GM21367 (cell line): ENCODE measurements at regions not wholly inside any gene's neighbourhood (a gene's known extent, or its start where the extent isn't known, plus 50 kb on each side); places are given as distances from the start of the nearest gene placed in this dataset.

ENCODE experiments used
- ATAC-seq: cut with Tn5 transposase; IDR thresholded peaks from one replicate; pipeline ENCODE4 v1.9.1; 2021; ENCODE audit not compliant: unreplicated experiment

DNA sequence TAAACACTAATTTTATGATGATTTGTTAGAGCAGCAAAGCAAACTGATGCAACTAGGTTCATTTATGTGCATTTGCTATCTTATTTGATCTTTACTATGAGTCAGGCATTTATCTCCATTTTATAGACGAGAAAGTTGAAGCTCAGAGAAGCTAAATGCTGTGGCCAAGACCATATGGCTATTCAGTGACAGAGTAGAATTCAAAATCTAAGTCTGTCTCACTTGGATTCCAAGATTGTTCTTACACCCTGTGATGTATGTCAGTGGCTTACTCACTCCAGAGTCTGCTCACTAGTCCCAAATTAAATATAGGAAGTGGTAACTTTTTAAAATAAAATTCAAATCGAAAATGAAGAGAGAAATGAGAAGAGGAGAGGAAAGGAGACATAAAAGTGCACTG, 114.0 kb upstream of the DDX18 start:
- ATAC-seq: no peak

DNA sequence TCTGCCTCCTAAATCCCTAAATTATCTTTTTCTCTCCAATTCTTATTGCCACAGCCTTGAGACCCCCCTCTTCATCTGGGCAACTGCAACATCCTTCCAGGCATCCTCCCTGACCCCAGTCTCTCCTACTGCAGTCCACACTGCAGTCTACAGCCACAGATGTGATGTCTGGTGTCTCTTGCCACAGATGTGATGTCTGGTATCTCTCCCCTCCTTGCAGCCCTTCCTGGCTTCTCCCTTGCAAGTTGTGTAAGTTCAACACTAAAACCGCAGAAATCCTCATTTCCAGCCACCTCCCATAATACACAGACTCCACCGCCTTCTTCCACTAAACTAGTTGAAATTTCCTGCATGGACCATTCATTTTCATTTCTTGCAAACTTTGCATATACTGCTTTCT, 113.1 kb upstream of the DDX18 start:
- ATAC-seq: no peak

DNA sequence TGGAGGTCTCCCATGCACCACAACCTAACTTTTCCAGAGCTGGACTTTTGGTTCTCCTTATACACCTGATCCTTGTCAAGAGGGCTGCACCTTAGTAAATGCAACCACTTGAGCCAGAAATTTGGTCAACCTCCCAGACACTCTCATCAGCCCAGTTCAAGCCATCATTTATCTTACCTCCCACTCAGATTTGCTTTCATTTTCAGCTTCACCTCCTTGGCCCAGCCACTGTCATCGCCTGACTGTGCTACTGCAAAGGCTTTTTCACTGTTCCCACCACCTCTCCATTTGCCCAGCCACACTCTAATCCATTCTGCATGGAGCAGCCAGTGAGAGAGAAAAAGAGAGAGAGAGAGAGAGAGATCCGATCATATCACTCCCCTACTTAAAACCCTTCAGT, 112.4 kb upstream of the DDX18 start:
- ATAC-seq: no peak

DNA sequence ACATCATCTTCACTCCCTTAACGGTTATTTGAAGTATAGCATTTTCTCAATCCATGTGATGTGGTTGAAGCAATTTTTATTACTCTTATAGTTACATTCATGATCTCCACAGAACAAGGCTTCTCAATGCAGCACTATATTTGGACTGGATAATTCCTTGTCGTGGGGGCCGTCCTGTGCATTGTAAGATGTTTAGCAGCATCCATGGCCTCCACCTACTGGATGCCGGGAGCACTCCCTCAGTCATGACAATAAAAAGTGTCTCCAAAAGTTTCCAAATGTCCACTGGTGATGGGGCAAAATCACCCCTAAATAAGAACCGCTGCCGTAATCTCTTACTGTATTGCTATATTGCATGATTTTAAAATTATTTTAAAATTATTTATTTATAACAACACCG, 110.6 kb upstream of the DDX18 start:
- ATAC-seq: no peak

DNA sequence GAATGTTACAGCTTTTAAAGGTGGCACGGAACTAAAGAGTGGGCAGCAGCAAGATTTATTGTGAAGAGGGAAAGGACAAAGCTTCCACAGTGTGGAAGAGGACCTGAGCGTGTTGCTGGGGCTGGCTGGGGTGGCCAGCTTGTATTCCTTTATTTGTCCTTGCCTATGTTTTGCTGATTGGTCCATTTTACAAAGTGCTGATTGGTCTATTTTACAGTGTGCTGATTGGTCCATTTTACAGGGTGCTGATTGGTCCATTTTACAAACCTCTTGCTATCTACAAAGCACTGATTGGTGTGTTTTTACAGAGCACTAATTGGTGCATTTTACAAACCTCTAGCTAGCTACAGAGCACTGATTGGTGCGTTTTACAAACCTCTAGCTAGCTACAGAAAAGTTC, 109.7 kb upstream of the DDX18 start:
- no peak for ATAC-seq

DNA sequence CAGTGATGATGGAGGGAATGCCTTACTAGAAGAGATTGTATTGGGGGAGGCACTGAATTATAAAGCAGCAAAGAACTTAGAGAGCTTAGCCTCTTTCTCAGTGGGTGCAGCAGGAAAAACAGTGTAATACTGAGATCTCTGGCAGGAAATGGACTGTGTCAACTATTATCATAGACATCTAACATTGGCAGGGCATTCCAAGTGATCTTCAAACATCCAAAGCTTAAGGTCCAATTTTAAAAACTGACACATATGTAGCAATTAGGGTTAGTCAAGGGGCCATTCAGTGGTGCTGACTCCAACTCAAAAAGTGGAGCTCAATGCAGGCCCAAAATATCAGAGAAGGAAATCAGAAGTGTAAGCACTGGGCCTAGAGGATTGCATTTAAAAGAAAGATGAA, 106.6 kb upstream of the DDX18 start:
- no peak for ATAC-seq

DNA sequence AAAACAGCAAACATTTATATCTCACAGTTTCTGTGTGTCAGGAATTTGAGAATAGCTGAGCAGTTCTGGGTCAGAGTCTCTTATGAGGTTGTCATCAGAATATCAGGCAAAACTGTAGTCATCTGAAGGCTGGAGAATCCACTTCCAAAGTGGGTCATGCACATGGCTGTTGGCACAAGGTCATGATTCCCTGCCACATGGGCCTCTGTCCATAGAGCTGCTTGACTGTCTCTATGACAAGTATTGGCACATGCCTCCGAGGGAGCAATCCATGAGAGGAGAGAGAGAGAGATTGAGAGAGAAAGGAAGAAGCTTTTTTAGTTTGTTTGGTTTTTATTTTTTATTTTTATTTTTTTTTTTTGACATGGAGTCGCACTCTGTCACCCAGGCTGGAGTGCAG, 101.8 kb upstream of the DDX18 start:
- no peak for ATAC-seq

DNA sequence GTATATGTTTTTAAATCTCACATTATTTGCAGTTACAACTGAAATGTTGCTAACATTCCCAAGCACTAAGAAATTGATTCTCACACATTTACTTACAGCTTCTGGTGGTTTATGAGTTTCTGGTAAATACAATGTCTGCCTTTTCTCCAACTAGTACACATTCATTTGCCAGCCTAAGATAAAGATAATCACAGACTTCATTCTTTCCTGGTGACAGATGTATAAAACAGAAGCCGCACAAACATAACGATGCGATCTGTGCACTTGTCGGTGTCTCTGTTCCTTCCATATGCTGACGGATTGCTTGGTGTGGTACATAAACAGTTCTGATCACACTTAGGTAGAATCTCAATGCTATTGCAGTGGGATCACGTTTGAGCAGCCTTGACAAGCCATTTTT, 100.4 kb upstream of the DDX18 start:
- ATAC-seq: no peak

DNA sequence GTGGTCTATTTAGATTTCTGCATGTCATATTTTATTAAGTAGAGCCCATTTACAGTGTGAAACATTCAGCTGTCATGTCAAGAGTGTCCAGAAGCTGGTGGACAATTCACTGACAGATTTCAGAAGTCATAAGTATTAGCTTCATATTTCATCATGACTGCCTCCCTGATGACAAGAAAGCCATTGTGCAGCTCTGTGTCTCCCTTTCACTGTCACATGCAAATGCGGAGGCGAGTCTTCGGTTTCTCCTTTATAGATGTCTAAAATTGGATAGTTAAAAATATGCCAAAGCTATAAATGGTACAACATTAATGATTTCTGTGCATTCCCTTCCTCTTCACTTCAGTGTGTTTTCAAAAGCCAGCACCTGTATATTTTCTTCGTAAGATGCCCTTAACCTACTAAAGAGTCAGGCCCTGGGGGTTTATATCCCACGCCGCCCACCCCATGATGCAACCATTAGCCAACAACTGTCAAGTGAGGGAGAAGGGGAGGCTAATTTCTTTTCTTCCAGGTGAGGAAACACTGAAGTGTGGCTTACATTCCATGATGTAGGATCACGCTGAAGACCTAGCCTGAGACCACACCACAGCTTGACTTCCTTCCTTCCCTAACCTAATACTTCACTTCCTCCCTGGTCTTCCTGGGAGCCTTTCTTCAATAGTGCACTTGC, 99.6 kb upstream of the DDX18 start:
- ATAC-seq: no peak

DNA sequence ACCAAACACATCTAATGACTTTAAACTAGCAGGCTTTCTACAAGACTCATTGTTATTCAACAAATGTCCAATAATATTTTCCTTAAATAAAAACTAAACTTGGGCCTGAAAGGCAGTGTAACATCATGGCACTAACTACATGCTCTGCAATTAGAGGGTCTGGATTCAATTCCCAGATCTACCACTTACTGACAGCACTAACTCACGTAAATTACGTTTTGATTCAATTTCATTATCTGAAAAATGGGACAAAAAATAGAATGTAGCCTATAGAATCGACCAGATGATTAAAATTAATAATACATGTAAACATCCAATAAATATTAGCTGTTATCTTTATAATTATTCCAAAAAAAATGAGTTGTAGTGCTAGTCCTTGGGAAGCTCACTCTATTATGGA, 98.0 kb upstream of the DDX18 start:
- no peak for ATAC-seq

DNA sequence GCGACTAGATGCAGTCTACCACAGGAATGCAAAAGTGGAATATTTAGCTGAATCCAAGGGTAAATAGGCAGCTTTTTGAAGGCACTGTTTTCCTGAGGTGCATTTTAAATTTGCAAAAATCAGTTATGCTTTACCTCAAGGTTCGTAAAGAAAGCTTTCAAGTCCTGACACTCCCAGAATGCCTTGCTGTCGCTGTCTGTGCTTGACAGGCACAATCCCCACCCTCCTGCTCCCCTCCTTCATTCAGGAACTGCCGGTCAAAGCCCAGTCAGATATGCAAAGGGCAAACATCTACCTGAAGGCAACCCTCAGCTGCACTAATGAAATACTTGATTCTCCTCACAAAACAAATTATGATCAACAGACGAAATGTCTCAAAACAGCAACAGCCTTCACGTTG, 97.4 kb upstream of the DDX18 start:
- ATAC-seq: no peak

DNA sequence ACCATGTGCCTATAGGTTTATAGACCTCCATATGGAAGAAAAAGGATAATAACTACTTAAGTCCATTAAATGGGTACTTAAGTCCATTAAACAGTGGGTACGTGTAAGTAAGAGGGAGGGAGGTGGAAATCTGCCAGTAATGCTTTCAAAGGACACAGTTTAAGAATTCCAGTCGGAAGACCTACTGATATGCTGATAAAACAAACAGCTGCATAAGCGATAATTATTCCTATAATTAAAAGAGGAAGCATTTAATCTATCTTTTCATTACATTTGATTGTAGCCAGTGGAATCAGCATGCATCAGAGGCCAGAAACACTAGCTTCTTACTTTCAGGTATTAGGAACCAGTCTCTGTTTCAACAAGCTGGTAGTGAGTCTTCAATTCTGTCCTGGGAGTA, 96.4 kb upstream of the DDX18 start:
- ATAC-seq: no peak

DNA sequence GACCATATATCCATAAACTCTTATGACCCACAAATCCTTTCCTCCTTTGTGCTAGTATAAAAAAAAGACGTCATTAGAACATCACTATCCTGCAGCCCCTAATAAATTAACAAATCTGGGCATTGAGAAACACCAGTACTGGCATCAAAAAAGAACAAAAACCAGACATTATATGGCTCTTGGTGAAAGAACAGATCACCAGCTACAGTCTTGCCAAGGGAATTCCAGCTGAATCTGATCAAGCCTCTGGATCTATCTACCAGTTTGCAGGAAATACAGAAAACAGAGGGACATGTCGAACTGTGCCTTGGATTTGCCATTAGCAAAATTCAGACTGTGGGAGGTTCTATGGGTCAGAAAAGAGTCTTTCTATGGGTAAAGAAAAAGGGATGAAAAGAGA, 93.7 kb upstream of the DDX18 start:
- no peak for ATAC-seq

DNA sequence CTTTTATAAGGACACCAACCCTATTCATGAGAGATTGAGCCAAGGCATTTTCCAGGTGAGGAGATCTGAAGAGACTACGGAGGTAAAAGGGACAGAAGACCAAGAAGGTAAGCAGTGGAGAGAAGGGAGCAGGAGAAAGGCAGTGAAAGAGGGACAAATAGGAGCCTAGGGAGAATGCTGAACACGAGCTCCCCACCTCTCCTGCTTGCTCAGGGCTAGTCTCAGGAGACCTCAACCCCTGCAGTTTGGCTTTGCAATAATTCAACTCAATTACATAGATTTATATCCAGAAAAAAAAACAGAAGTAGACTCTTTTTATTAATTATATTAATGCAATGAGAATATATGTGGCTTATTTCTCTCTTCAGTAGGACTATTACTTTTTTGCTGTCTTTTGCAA, 91.0 kb upstream of the DDX18 start:
- ATAC-seq: no peak

DNA sequence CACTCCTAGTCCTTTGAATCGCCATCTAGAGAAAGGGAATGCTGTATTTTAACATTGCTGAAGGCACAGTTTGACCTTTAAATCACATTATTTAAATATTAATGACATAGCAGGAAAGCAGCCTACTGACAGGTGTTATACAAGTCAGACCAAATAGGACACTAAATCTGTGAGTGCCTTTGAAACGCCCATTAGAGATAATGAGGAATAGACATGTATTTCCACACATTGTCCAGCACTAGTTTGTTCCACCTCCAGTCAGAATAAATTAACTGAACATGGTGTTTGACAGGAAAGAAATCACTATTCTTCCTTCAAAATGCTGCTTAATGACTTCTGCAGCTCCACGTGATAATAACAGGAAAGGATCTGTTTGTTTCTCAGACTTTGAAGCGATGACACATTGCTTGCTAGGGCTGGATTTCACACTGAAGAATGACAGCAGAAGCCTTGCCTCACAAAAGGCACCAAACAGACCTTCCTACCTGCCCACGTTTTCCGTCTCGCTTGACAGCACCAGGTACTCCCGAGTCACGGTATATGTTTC, 90.5 kb upstream of the DDX18 start:
- ATAC-seq: no peak

DNA sequence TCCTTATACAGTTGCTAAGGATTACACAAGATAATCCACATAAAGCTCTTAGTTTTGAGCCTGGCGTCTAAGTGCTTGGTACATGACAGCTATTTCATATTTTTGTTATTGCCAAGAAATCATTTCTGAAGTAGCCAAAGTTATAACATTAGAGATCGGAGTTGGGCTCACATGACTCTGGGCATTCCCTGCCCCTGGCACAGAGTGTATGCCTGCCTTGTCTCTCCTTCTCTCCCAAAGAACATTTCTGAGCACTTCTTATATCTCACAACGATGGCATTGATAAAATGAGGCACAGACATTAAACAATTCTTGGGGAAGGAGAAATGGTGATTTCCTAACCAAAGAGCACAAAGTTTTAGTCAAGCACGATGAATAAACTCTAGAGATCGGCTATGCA, 87.7 kb upstream of the DDX18 start:
- no peak for ATAC-seq

DNA sequence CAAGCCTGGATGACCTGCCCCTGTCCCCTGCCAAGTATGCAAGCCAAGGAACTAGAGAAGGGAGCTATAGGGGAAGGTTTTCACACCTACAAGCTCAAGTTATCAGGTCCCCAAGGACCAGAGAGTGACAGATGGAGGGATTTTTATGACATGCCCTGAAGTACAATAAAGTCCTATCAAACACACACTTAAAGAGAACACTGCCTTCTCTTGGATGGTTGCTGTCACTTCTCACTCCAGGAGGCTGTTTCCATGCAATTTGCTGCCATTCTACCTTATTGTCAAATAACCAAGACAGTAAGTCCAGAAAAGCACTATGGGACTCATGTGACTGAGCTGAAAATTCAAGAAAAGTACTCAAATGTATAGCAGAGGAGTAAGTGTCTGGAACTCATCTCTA, 76.6 kb upstream of the DDX18 start:
- ATAC-seq: no peak

DNA sequence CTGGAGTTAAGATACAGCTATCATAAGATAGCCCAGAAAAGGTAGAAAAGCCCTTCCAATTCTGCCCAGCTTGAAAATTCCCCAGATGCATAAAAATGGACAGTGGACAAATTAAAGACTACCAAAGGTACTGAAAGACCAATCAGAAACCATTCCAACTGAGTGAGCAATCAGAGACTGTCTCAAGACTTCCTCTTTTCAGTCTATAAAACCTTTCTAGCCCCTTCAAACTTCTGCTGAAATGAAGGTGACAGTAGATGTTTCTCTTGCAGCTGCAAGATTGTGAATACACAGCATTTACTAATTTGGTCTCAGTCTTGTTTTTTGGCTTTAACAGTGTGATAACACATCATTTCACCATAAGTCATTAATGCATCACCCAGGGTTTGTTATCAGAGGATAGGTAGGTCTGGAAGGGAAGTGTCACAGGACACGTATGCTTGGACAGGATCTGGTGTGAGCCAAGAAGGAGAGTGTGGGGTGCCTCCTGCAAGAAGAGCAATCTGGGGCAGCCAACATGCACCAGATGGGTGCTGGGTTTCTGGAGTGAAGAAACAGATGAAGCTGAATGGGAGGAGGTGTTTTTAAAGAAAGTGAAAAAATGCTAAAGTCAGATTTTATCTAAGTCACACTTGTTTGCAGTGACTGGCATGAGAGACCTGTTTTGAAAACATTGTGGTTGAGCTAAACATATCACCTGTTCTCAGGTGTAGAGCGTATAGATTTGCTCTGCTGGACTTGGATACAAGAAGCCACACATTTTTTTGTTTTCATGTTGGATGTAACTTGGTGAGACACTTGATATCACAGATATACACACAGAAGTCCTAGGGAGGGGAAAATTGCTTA, 75.3 kb upstream of the DDX18 start:
- no peak for ATAC-seq

DNA sequence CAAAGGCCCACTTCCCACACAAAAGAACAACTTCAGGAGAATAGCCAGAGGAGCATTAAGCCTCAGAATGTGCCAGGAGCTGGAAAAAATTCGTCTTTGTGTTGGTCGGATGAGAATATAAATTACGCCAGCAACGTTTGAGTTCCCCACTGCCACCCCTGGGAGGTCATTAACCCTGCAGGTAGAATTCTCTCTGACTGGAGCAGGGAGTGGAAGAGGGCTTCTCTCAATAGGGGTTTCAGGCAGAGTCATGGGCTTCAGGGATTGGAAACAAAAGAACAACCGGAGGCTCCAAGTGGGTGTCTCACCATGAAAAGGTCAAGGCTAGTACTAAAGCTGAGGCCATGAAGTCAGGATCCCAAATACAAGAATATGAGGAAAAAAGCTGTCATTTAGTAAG, 69.0 kb upstream of the DDX18 start:
- ATAC-seq: no peak

DNA sequence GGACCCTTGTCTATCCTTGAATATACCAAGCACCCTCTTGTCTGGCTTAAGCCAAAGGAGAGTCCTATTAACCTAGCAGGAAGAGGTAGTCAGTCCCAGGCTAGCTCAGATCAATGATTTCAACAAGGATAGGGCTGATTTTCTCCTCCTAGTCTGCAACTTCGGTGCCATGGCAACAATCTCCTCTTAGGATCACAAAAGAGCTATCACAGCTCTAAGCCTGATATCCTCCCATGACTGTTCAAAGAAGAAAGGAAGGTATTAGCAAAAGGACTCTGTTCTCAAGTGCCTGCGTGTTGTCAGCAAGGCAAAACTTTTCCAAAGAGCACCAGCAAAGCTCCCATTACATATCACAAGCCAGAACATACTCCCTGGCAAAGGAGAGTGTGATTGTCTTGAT, 58.7 kb upstream of the DDX18 start:
- no peak for ATAC-seq

DNA sequence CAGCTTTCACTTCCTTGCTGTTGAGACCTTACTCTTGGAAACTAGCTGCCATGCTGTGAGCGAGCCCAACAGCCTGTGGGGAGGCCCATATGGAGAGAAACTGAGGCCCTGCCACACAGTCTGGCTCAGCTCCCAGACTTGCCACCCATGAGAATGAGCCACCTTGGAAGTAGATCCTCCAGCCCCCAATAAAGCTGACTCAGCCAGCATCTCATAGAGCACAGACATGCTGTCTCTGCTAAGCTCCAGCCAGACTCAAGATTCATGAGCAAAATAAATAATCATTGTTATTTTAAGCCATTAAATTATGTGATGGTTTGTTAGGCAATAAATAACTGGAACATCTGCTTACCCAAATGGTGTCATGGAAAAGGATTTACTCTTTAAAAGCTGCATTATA, 53.6 kb upstream of the DDX18 start:
- ATAC-seq: no peak

DNA sequence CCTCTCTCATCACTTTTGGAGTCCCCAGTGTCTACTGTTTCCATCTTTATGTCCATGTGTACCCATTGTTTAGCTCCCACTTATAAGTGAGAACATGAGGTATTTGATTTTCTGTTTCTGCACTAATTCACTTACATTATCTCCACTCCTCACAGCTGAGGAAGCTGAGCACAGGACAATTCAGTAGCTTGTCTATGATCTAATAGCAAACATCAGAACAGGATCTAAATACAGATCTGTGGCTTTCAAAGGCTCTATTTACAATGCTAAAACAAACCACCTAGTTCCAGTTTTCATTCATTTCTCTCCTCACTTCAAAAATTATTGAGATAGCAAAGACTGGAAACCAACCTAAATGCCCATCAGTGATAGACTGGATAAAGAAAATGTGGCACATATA, 52.0 kb upstream of the DDX18 start:
- ATAC-seq: no peak

DNA sequence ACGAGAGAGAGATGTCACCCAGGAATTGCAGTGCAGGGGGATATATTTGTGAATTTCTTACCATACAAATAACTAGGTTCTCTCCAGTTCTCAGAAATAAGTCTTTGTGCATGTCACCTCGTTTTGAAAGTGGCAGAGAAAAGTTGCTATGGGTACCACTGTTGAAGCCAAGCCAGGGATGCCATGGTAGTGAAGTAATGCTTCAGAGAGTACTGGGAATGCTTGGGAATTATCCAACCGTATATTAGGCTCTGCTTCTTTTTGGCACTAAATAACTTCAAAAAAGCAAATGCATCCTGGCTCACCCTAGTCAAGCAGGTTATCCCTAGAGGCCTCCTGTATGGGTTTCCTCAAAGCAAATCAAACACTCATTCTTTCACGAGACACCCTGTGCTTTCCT, 50.7 kb upstream of the DDX18 start:
- ATAC-seq: no peak
